HG02852 (cell line): ENCODE measurements at regions not wholly inside any gene's neighbourhood (a gene's known extent, or its start where the extent isn't known, plus 50 kb on each side); places are given as distances from the start of the nearest gene placed in this dataset.

Source experiments
- ATAC-seq: cut with Tn5 transposase; IDR thresholded peaks from one replicate; pipeline ENCODE4 v1.9.1; 2021; ENCODE audit warnings: mild to moderate bottlenecking, moderate library complexity; ENCODE audit not compliant: unreplicated experiment

GRCh38 chr22:47694536-47695130, 932.2 kb downstream of the TBC1D22A start:
- no peak for ATAC-seq

GRCh38 chr22:47693606-47694005, 931.2 kb downstream of the TBC1D22A start:
- no peak for ATAC-seq

GRCh38 chr22:47692811-47693210, 930.4 kb downstream of the TBC1D22A start:
- ATAC-seq = no peak

GRCh38 chr22:47691152-47691895, 928.9 kb downstream of the TBC1D22A start:
- ATAC-seq = no peak

- ATAC-seq = no peak
Measured at GRCh38 chr22:47690586-47690985, 928.1 kb downstream of the TBC1D22A start.

GRCh38 chr22:47690166-47690565, 927.7 kb downstream of the TBC1D22A start:
- ATAC-seq = no peak

- ATAC-seq = no peak
Measured at GRCh38 chr22:47687776-47688175, 925.3 kb downstream of the TBC1D22A start.

- no peak for ATAC-seq
Measured at GRCh38 chr22:47687346-47687655, 924.9 kb downstream of the TBC1D22A start.

- ATAC-seq = no peak
Measured at GRCh38 chr22:47686594-47687345, 924.3 kb downstream of the TBC1D22A start.

GRCh38 chr22:47681411-47682165, 919.1 kb downstream of the TBC1D22A start:
- no peak for ATAC-seq

GRCh38 chr22:47678636-47679287, 916.3 kb downstream of the TBC1D22A start:
- ATAC-seq = no peak

- ATAC-seq = no peak
Measured at GRCh38 chr22:47678048-47678447, 915.6 kb downstream of the TBC1D22A start.

GRCh38 chr22:47676685-47677084, 914.2 kb downstream of the TBC1D22A start:
- ATAC-seq = no peak

- ATAC-seq = no peak
Measured at GRCh38 chr22:47674600-47674999, 912.1 kb downstream of the TBC1D22A start.

- no peak for ATAC-seq
Measured at GRCh38 chr22:47673557-47673956, 911.1 kb downstream of the TBC1D22A start.

- ATAC-seq = no peak
Measured at GRCh38 chr22:47672526-47672925, 910.1 kb downstream of the TBC1D22A start.

- ATAC-seq = no peak
Measured at GRCh38 chr22:47665151-47665550, 902.7 kb downstream of the TBC1D22A start.

- ATAC-seq = no peak
Measured at GRCh38 chr22:47663615-47664605, 901.5 kb downstream of the TBC1D22A start.

- ATAC-seq = no peak
Measured at GRCh38 chr22:47659467-47660223, 897.2 kb downstream of the TBC1D22A start.
